SIG-M5 treated with dmso at 0.1 percent for 504 hours (cell line): ENCODE measurements at regions not wholly inside any gene's neighbourhood (a gene's known extent, or its start where the extent isn't known, plus 50 kb on each side); places are given as distances from the start of the nearest gene placed in this dataset.
A peak's percentile ranks its signal among the peaks of the same experiment; 100 is the strongest.

Source experiments
- DNase-seq: peaks from one replicate; lab custom pipeline; 2025; ENCODE audit not compliant: unreplicated experiment; lab: John Stamatoyannopoulos, UW

- DNase-seq: no peak
Measured at GRCh38 chr7:121623130-121623872, 227.2 kb upstream of the FAM3C start.

- no peak for DNase-seq
Measured at GRCh38 chr7:121621937-121622336, 225.8 kb upstream of the FAM3C start.

GRCh38 chr7:121620953-121621606 is 225.0 kb upstream of the FAM3C start:
- DNase-seq: no peak

- no peak for DNase-seq
Measured at GRCh38 chr7:121620206-121620605, 224.1 kb upstream of the FAM3C start.

- no peak for DNase-seq
Measured at GRCh38 chr7:121618182-121618581, 222.1 kb upstream of the FAM3C start.

- no peak for DNase-seq
Measured at GRCh38 chr7:121610243-121610642, 214.1 kb upstream of the FAM3C start.

- DNase-seq: no peak
Measured at GRCh38 chr7:121609208-121609607, 213.1 kb upstream of the FAM3C start.

- no peak for DNase-seq
Measured at GRCh38 chr7:121608785-121609184, 212.7 kb upstream of the FAM3C start.

- DNase-seq: peak; percentile 4
Measured at GRCh38 chr7:121608183-121608582, 212.1 kb upstream of the FAM3C start.

GRCh38 chr7:121605317-121605680 is 209.2 kb upstream of the FAM3C start:
- no peak for DNase-seq

GRCh38 chr7:121604627-121605316 is 208.7 kb upstream of the FAM3C start:
- DNase-seq: no peak

- no peak for DNase-seq
Measured at GRCh38 chr7:121603886-121604285, 207.8 kb upstream of the FAM3C start.

GRCh38 chr7:121599887-121600286 is 203.8 kb upstream of the FAM3C start:
- DNase-seq: no peak

- DNase-seq: no peak
Measured at GRCh38 chr7:121595758-121596696, 199.9 kb upstream of the FAM3C start.

GRCh38 chr7:121591926-121592325 is 195.8 kb upstream of the FAM3C start:
- no peak for DNase-seq

- DNase-seq: no peak
Measured at GRCh38 chr7:121587435-121587834, 191.3 kb upstream of the FAM3C start.

- no peak for DNase-seq
Measured at GRCh38 chr7:121582258-121582657, 186.2 kb upstream of the FAM3C start.

GRCh38 chr7:121579639-121580038 is 183.5 kb upstream of the FAM3C start:
- DNase-seq: no peak

GRCh38 chr7:121578669-121579068 is 182.6 kb upstream of the FAM3C start:
- DNase-seq: no peak

- no peak for DNase-seq
Measured at GRCh38 chr7:121576148-121576917, 180.2 kb upstream of the FAM3C start.
